MCF 10A (cell line): ENCODE measurements at regions not wholly inside any gene's neighbourhood (a gene's known extent, or its start where the extent isn't known, plus 50 kb on each side); places are given as distances from the start of the nearest gene placed in this dataset.

Experiments
- BruUV-seq: library from RNA; stranded (reverse); fragments of 400-500 nt; replicated peaks from 2 replicates; lab custom pipeline; 2021; lab: Mats Ljungman, UMichigan
- CTCF ChIA-PET: fragments of 300-600 bp; sonication (Branson Sonifier 250); formaldehyde crosslinking; extraction: SDS; loops from one replicate; lab custom pipeline; 2021; ENCODE audit warnings: antibody characterized with exemption, inconsistent platforms; lab: Yijun Ruan, JAX
- POLR2A ChIA-PET: fragments of 300-600, 350-650 bp; sonication (Branson Sonifier 250); formaldehyde crosslinking; extraction: SDS; loops from one replicate; lab custom pipeline; 2020; ENCODE audit warnings: antibody characterized with exemption, inconsistent platforms; lab: Yijun Ruan, JAX
- DNase-seq: peaks from one replicate; pipeline ENCODE4 v3.0.0-alpha.2; 2018; ENCODE audit not compliant: unreplicated experiment
- H3K27ac Mint-ChIP-seq: one replicate; pipeline ENCODE4 v1.8.0; 2022; ENCODE audit warnings: mild to moderate bottlenecking, low read depth, mixed read lengths; ENCODE audit not compliant: unreplicated experiment
- H3K27me3 Mint-ChIP-seq: one replicate; pipeline ENCODE4 v1.8.0; 2022; ENCODE audit warnings: mixed read lengths; ENCODE audit not compliant: insufficient read depth, unreplicated experiment
- H3K36me3 Mint-ChIP-seq: one replicate; pipeline ENCODE4 v1.8.0; 2022; ENCODE audit warnings: mild to moderate bottlenecking, moderate library complexity, mixed read lengths; ENCODE audit not compliant: insufficient read depth, unreplicated experiment
- H3K4me1 Mint-ChIP-seq: one replicate; pipeline ENCODE4 v1.8.0; 2022; ENCODE audit warnings: mixed read lengths; ENCODE audit not compliant: insufficient read depth, unreplicated experiment
- H3K4me3 Mint-ChIP-seq: one replicate; pipeline ENCODE4 v1.8.0; 2022; ENCODE audit warnings: mild to moderate bottlenecking, moderate library complexity, mixed read lengths; ENCODE audit not compliant: unreplicated experiment
- H3K9me3 Mint-ChIP-seq: one replicate; pipeline ENCODE4 v1.8.0; 2022; ENCODE audit warnings: mixed read lengths; ENCODE audit not compliant: unreplicated experiment
- CTCF ChIP-seq: fragments of 200-600 bp; IDR thresholded peaks from one replicate; pipeline ENCODE4 v1.8.0; 2022; ENCODE audit warnings: antibody characterized with exemption, mild to moderate bottlenecking; ENCODE audit not compliant: unreplicated experiment
- intact Hi-C: fragments of 100-400 bp; cut with micrococcal nuclease; formaldehyde crosslinking; loops from 2 replicates; pipeline ENCODE4 v1.14.1; 2022

- H3K4me3 Mint-ChIP-seq, result no peak overlapping the region
Observed at GRCh38 chr10:126744571-126744970, 74.1 kb upstream of the C10orf90 start.

GRCh38 chr10:126749015-126749655 is 78.6 kb upstream of the C10orf90 start:
- H3K27me3 Mint-ChIP-seq, result peaks cover 40% of the 10 kb centered on the region
- intact Hi-C loops, result loop anchor here (1.0 to 2.0 kb wide), 7 partner anchors 178 to 815 kb away; partner anchors contain the start of gene ADAM12
- peak; percentile 80 for DNase-seq
- no peak overlapping the region for H3K4me3 Mint-ChIP-seq
- no peaks in the 10 kb centered on the region for H3K4me1 Mint-ChIP-seq
- BruUV-seq, result no TSS peak
- POLR2A ChIA-PET, result no interaction called here
- H3K27ac Mint-ChIP-seq, result no peak overlapping the region
- no peaks in the 10 kb centered on the region for H3K9me3 Mint-ChIP-seq
- peak; percentile 88 for TF ChIP-seq CTCF
- H3K36me3 Mint-ChIP-seq, result no peaks in the 10 kb centered on the region
- CTCF ChIA-PET, result interaction anchor here (0.5 to 1.9 kb wide), 16 partner anchors 9 to 1084 kb away, joined by 3 to 8 read pairs (median 3); no protein-coding TSS in a partner anchor

More at GRCh38 chr10:126744571-126744970, 74.1 kb upstream of the C10orf90 start:
- no peaks in the 10 kb centered on the region for H3K36me3 Mint-ChIP-seq
- no peaks in the 10 kb centered on the region for H3K9me3 Mint-ChIP-seq
- peaks cover 17% of the 10 kb centered on the region for H3K27me3 Mint-ChIP-seq
- intact Hi-C loops, result no loop called here
- TF ChIP-seq CTCF, result no peak
- H3K4me1 Mint-ChIP-seq, result no peaks in the 10 kb centered on the region
- ChIA-PET POLR2A (no interaction called here), CTCF (no interaction called here)
- H3K27ac Mint-ChIP-seq, result no peak overlapping the region
- no TSS peak for BruUV-seq
- DNase-seq, result no peak

GRCh38 chr10:126754966-126755365 is 84.5 kb upstream of the C10orf90 start:
- POLR2A ChIA-PET, result no interaction called here
- Mint-ChIP-seq H3K9me3 (no peaks in the 10 kb centered on the region), H3K4me3 (no peak overlapping the region), H3K4me1 (no peaks in the 10 kb centered on the region), H3K27me3 (peaks cover 50% of the 10 kb centered on the region), H3K27ac (no peak overlapping the region), H3K36me3 (no peaks in the 10 kb centered on the region)
- no peak for DNase-seq
- no peak for TF ChIP-seq CTCF
- no TSS peak for BruUV-seq
- CTCF ChIA-PET, result interaction anchor here (0.6 to 0.8 kb wide), 3 partner anchors 251 to 1371 kb away, joined by 3 to 4 read pairs (median 4); no protein-coding TSS in a partner anchor
- intact Hi-C loops, result no loop called here

GRCh38 chr10:126758867-126759266 is 88.4 kb upstream of the C10orf90 start:
- Mint-ChIP-seq H3K4me1 (no peaks in the 10 kb centered on the region), H3K9me3 (no peaks in the 10 kb centered on the region), H3K36me3 (no peaks in the 10 kb centered on the region), H3K27me3 (peaks cover 26% of the 10 kb centered on the region), H3K4me3 (no peak overlapping the region), H3K27ac (no peak overlapping the region)
- no peak for TF ChIP-seq CTCF
- no peak for DNase-seq
- ChIA-PET POLR2A (no interaction called here), CTCF (interaction anchor here (1.4 kb wide), 1 partner anchor 9 kb away, joined by 3 read pairs; no protein-coding TSS in a partner anchor)
- intact Hi-C loops, result no loop called here
- no TSS peak for BruUV-seq
